ENCODE measurements at regions not wholly inside any gene's neighbourhood (a gene's known extent, or its start where the extent isn't known, plus 50 kb on each side); places are given as distances from the start of the nearest gene placed in this dataset.
"Not testable (repeated sequence)": the region's sequence is repeated elsewhere in the genome, so short reads cannot be mapped to it uniquely, and the experiment has no call there.

DNA sequence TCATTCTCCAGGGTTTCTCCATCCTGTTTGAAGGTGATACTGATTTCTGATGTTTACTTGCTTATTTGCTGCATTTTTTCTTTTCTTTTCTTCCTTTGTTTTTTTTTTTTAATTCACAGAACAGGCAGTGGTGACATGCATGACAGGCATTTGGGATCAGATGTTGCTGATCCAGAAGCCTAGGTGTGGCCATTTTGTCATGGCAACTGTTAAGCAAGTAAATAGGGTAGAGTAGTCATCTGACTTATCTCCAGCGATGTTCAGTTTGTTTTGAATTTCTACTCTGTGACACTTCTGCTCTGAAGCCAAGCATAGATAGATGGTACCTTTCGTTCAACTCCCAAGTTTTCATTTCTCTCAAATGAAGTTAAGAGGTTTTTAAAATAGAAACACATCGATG is 74.9 kb upstream of the FAM72C start:
- H3K27me3 ChIP-seq (replicated peaks in 2 of 5; ENCODE audit: control insufficient read depth in 4 of 5, insufficient read depth in 5 of 5, low read length in 4 of 5); DNase-seq; POLR2A ChIA-PET; H3K36me3 ChIP-seq (ENCODE audit: control insufficient read depth in 4 of 4, insufficient read depth in 4 of 4, low read length in 3 of 4); CTCF ChIA-PET; H3K9me3 ChIP-seq (ENCODE audit: control extremely low read depth in 1 of 5, control insufficient read depth in 4 of 5, insufficient read depth in 2 of 5, low read depth in 1 of 5, low read length in 4 of 5); H3K4me1 ChIP-seq (ENCODE audit: control extremely low read depth in 1 of 4, control insufficient read depth in 4 of 4, insufficient read depth in 4 of 4, low read length in 3 of 4); H3K4me3 ChIP-seq (ENCODE audit: control insufficient read depth in 1 of 7, extremely low read depth in 1 of 7, insufficient read depth in 4 of 7, low read depth in 2 of 7, low read length in 6 of 7); H3K27ac ChIP-seq (ENCODE audit: insufficient read depth in 1 of 2, low read depth in 1 of 2, low read length in 2 of 2, poor library complexity in 1 of 2, severe bottlenecking in 2 of 2): not testable (repeated sequence)
- no CpG with 5 or more reads among the region's 3 CpGs for WGBS (ENCODE audit: insufficient coverage)

DNA sequence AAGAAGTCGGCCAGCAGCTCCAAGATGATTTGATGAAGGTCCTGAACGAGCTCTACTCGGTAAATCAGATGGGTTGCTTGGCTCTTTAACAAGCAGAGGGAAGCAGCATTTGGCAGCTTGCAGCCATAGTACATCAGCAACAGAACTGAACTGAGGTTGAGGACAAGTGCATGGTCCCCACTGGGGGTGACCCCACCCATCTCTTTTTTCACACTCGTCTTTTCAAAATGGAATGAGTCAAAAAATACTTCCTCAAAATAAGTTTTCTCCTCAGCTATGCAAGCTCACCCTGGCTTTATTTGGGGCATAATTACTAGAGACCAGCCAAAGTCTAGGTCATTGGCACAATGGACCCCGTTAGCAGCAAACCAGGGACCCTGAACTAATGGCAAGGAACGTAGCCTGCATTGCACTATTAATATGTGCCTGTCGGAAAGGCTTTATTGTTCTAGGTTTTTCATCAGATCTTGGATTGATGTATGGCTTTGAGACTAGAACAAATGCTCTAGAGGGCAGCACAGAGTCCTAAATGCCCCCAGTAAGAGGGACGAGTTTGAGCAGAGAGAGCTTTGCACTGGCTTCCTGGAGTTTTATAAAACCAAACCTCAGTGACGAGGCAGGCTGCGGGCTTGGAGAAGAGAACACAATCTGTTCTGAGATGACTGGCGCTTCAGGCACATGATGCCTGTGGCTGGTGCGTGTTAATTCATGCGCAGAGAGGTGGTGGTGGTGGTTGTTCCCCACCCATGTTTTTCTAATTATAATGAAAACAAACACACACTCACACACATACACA is 74.2 kb upstream of the FAM72C start:
- peak in 2 of 3 donors; percentile 60 to 70 for DNase-seq
- H3K27ac ChIP-seq (ENCODE audit: insufficient read depth in 1 of 2, low read depth in 1 of 2, low read length in 2 of 2, poor library complexity in 1 of 2, severe bottlenecking in 2 of 2); H3K9me3 ChIP-seq (ENCODE audit: control extremely low read depth in 1 of 5, control insufficient read depth in 4 of 5, insufficient read depth in 2 of 5, low read depth in 1 of 5, low read length in 4 of 5); POLR2A ChIA-PET; H3K27me3 ChIP-seq (replicated peaks in 2 of 5; ENCODE audit: control insufficient read depth in 4 of 5, insufficient read depth in 5 of 5, low read length in 4 of 5); CTCF ChIA-PET; H3K4me1 ChIP-seq (ENCODE audit: control extremely low read depth in 1 of 4, control insufficient read depth in 4 of 4, insufficient read depth in 4 of 4, low read length in 3 of 4); H3K4me3 ChIP-seq (ENCODE audit: control insufficient read depth in 1 of 7, extremely low read depth in 1 of 7, insufficient read depth in 4 of 7, low read depth in 2 of 7, low read length in 6 of 7); H3K36me3 ChIP-seq (ENCODE audit: control insufficient read depth in 4 of 4, insufficient read depth in 4 of 4, low read length in 3 of 4): not testable (repeated sequence)
- WGBS (ENCODE audit: insufficient coverage), result no CpG with 5 or more reads among the region's 13 CpGs

DNA sequence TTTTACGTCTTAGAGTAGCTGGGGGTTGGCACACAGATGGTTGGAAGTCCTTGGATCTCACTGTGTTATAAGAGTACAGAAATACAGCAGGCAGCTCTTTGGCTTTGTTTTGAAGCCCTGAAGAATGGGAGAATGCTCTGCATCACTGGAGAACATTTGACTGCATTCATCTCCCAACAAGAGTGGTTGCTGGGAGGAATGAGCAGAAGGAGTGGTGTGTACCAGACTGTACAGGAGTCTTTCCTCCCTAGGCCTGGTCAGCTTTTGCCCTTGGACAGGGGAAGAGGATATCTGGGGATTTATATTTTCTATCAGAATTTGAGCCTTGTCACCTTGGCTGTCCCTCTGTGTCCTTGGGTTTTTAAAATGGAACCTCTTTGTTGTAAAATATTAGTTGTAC is 70.5 kb upstream of the FAM72C start:
- H3K4me1 ChIP-seq (ENCODE audit: control extremely low read depth in 1 of 4, control insufficient read depth in 4 of 4, insufficient read depth in 4 of 4, low read length in 3 of 4); H3K36me3 ChIP-seq (ENCODE audit: control insufficient read depth in 4 of 4, insufficient read depth in 4 of 4, low read length in 3 of 4); H3K9me3 ChIP-seq (ENCODE audit: control extremely low read depth in 1 of 5, control insufficient read depth in 4 of 5, insufficient read depth in 2 of 5, low read depth in 1 of 5, low read length in 4 of 5); DNase-seq; POLR2A ChIA-PET; H3K27me3 ChIP-seq (replicated peaks in 2 of 5; ENCODE audit: control insufficient read depth in 4 of 5, insufficient read depth in 5 of 5, low read length in 4 of 5); H3K27ac ChIP-seq (ENCODE audit: insufficient read depth in 1 of 2, low read depth in 1 of 2, low read length in 2 of 2, poor library complexity in 1 of 2, severe bottlenecking in 2 of 2); H3K4me3 ChIP-seq (ENCODE audit: control insufficient read depth in 1 of 7, extremely low read depth in 1 of 7, insufficient read depth in 4 of 7, low read depth in 2 of 7, low read length in 6 of 7); CTCF ChIA-PET: not testable (repeated sequence)
- WGBS (ENCODE audit: insufficient coverage), result no CpG with 5 or more reads among the region's 1 CpG

DNA sequence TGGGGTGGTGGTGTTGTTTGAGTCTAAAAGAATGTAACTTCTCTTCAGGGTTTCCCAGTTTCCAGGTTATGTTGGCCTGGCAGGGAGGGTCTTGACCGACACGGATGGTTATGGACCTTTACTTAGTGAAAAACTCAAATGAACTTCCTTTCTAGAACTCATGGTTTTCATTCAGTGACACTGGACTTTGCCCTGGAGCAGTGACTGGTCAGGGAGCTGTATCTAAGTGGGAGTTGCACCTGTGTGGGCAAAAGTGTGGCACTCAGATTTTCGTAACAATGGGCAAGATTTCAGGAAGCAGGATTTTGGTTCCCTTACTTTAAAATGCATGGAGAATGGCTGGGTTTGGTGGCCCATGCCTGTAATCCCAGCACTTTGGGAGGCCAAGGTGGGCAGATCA is 68.5 kb upstream of the FAM72C start:
- no CpG with 5 or more reads among the region's 3 CpGs for WGBS (ENCODE audit: insufficient coverage)
- not testable (repeated sequence) for H3K27me3 ChIP-seq (replicated peaks in 2 of 5; ENCODE audit: control insufficient read depth in 4 of 5, insufficient read depth in 5 of 5, low read length in 4 of 5)

GRCh38 chr1:144034045-144034444 is 62.3 kb upstream of the FAM72C start:
- POLR2A ChIA-PET, CTCF ChIA-PET: not testable (repeated sequence)

More for the DNA sequence above, 68.5 kb upstream of the FAM72C start:
- H3K36me3 ChIP-seq (ENCODE audit: control insufficient read depth in 4 of 4, insufficient read depth in 4 of 4, low read length in 3 of 4); H3K27ac ChIP-seq (ENCODE audit: insufficient read depth in 1 of 2, low read depth in 1 of 2, low read length in 2 of 2, poor library complexity in 1 of 2, severe bottlenecking in 2 of 2); H3K4me3 ChIP-seq (ENCODE audit: control insufficient read depth in 1 of 7, extremely low read depth in 1 of 7, insufficient read depth in 4 of 7, low read depth in 2 of 7, low read length in 6 of 7); H3K4me1 ChIP-seq (ENCODE audit: control extremely low read depth in 1 of 4, control insufficient read depth in 4 of 4, insufficient read depth in 4 of 4, low read length in 3 of 4); POLR2A ChIA-PET; DNase-seq; CTCF ChIA-PET; H3K9me3 ChIP-seq (ENCODE audit: control extremely low read depth in 1 of 5, control insufficient read depth in 4 of 5, insufficient read depth in 2 of 5, low read depth in 1 of 5, low read length in 4 of 5): not testable (repeated sequence)

DNA sequence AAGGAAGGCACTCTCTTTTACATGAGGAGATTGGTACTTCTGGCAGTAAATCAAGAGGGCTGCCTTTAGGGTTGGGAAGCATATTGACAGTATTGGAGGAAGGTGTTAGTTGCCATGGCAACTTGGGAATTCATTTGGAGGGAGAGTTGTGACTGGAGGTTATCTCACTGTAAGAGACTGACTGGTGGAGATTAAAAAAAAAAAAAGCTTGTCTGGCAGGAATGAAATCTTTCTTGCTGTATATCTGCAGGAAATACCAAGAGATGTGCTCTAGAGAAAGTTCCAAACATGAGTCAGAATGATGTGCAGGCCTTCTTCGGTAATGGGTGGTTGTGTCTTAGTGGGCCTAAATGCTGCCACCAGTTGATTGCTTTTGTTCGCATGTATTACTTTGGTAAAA is 59.8 kb upstream of the FAM72C start:
- H3K4me3 ChIP-seq (ENCODE audit: control insufficient read depth in 1 of 7, extremely low read depth in 1 of 7, insufficient read depth in 4 of 7, low read depth in 2 of 7, low read length in 6 of 7); H3K4me1 ChIP-seq (ENCODE audit: control extremely low read depth in 1 of 4, control insufficient read depth in 4 of 4, insufficient read depth in 4 of 4, low read length in 3 of 4); H3K36me3 ChIP-seq (ENCODE audit: control insufficient read depth in 4 of 4, insufficient read depth in 4 of 4, low read length in 3 of 4); H3K27me3 ChIP-seq (replicated peaks in 2 of 5; ENCODE audit: control insufficient read depth in 4 of 5, insufficient read depth in 5 of 5, low read length in 4 of 5); H3K27ac ChIP-seq (ENCODE audit: insufficient read depth in 1 of 2, low read depth in 1 of 2, low read length in 2 of 2, poor library complexity in 1 of 2, severe bottlenecking in 2 of 2); DNase-seq; CTCF ChIA-PET; H3K9me3 ChIP-seq (ENCODE audit: control extremely low read depth in 1 of 5, control insufficient read depth in 4 of 5, insufficient read depth in 2 of 5, low read depth in 1 of 5, low read length in 4 of 5); POLR2A ChIA-PET: not testable (repeated sequence)
- WGBS (ENCODE audit: insufficient coverage), result no CpG with 5 or more reads among the region's 2 CpGs

More at GRCh38 chr1:144034045-144034444, 62.3 kb upstream of the FAM72C start:
- H3K4me3 ChIP-seq (ENCODE audit: control insufficient read depth in 1 of 7, extremely low read depth in 1 of 7, insufficient read depth in 4 of 7, low read depth in 2 of 7, low read length in 6 of 7); H3K4me1 ChIP-seq (ENCODE audit: control extremely low read depth in 1 of 4, control insufficient read depth in 4 of 4, insufficient read depth in 4 of 4, low read length in 3 of 4); H3K27ac ChIP-seq (ENCODE audit: insufficient read depth in 1 of 2, low read depth in 1 of 2, low read length in 2 of 2, poor library complexity in 1 of 2, severe bottlenecking in 2 of 2); H3K9me3 ChIP-seq (ENCODE audit: control extremely low read depth in 1 of 5, control insufficient read depth in 4 of 5, insufficient read depth in 2 of 5, low read depth in 1 of 5, low read length in 4 of 5); H3K27me3 ChIP-seq (replicated peaks in 2 of 5; ENCODE audit: control insufficient read depth in 4 of 5, insufficient read depth in 5 of 5, low read length in 4 of 5); H3K36me3 ChIP-seq (ENCODE audit: control insufficient read depth in 4 of 4, insufficient read depth in 4 of 4, low read length in 3 of 4); DNase-seq: not testable (repeated sequence)
- WGBS (ENCODE audit: insufficient coverage), result no CpG with 5 or more reads among the region's 3 CpGs

- H3K27me3 ChIP-seq (replicated peaks in 2 of 5; ENCODE audit: control insufficient read depth in 4 of 5, insufficient read depth in 5 of 5, low read length in 4 of 5), result not testable (repeated sequence)
These were observed 54.2 kb upstream of the FAM72C start for GRCh38 chr1:144026022-144026421.

More at GRCh38 chr1:144026022-144026421, 54.2 kb upstream of the FAM72C start:
- DNase-seq; H3K36me3 ChIP-seq (ENCODE audit: control insufficient read depth in 4 of 4, insufficient read depth in 4 of 4, low read length in 3 of 4); H3K27ac ChIP-seq (ENCODE audit: insufficient read depth in 1 of 2, low read depth in 1 of 2, low read length in 2 of 2, poor library complexity in 1 of 2, severe bottlenecking in 2 of 2); H3K4me1 ChIP-seq (ENCODE audit: control extremely low read depth in 1 of 4, control insufficient read depth in 4 of 4, insufficient read depth in 4 of 4, low read length in 3 of 4); H3K4me3 ChIP-seq (ENCODE audit: control insufficient read depth in 1 of 7, extremely low read depth in 1 of 7, insufficient read depth in 4 of 7, low read depth in 2 of 7, low read length in 6 of 7); POLR2A ChIA-PET; H3K9me3 ChIP-seq (ENCODE audit: control extremely low read depth in 1 of 5, control insufficient read depth in 4 of 5, insufficient read depth in 2 of 5, low read depth in 1 of 5, low read length in 4 of 5); CTCF ChIA-PET: not testable (repeated sequence)
- no CpG with 5 or more reads among the region's 2 CpGs for WGBS (ENCODE audit: insufficient coverage)
